CD4-positive, alpha-beta T cell treated with Interleukin-6 at 100 ng/mL for 8 hours (primary cell): ENCODE measurements at regions not wholly inside any gene's neighbourhood (a gene's known extent, or its start where the extent isn't known, plus 50 kb on each side); places are given as distances from the start of the nearest gene placed in this dataset.
"Not testable (repeated sequence)": the region's sequence is repeated elsewhere in the genome, so short reads cannot be mapped to it uniquely, and the experiment has no call there.

Experiments used
- DNase-seq: peaks from one replicate; pipeline ENCODE4 v3.0.0-alpha.2; 2020; ENCODE audit warnings: mixed read lengths, low spot score

DNA sequence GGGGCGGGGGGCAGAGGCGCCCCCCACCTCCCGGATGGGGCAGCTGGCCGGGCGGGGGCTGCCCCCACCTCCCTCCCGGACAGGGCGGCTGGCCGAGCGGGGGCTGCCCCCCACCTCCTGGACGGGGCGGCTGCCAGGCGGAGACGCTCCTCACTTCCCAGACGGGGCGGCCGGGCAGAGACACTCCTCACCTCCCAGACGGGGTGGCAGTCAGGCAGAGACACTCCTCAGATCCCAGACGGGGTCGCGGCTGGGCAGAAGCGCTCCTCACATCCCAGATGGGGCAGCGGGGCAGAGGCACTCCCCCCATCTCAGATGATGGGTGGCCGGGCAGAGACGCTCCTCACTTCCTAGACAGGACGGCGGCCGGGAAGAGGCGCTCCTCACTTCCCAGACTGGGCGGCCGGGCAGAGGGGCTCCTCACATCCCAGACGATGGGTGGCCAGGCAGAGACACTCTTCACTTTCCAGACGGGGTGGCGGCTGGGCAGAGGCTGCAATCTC, 240.1 kb downstream of the NPIPA7 start:
- DNase-seq = not testable (repeated sequence)

DNA sequence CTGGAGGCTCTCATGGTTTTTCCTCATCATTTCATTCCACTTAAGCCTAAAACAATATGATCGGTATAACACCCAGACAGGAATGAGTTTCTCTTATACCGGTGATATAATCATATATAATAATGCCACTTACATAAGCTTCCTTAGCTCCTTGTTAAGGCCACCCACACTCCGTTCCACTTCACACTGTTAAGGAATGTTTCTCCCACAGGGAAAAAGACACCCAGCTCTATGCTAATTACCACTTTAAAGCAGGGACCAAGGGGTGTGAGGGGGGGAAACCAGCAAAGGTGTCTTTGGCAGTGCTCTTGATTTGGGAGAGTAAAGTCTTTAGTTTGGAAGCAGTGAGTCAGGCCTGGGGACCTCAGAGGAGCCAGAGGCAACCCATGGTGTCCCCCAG, 245.4 kb downstream of the NPIPA7 start:
- DNase-seq = not testable (repeated sequence)

DNA sequence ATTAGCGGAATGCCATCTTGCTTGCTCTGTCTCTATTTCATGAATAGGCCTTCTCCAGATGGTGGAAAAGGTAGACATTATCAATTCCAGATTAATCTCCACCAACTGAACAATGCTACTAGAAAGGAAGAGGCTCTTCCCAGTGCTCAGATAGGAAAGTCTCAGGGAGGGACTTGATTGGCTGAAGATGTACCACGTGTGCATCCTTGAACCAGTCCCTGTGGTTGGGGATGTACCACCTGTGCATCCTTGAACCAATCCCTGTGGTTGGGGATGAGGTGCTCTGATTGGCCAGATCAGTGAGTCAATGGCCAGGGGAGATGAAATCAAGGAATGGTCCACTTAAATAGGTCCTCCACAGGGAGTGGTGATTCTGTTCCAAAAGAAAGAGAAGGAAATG, 246.2 kb downstream of the NPIPA7 start:
- not testable (repeated sequence) for DNase-seq

DNA sequence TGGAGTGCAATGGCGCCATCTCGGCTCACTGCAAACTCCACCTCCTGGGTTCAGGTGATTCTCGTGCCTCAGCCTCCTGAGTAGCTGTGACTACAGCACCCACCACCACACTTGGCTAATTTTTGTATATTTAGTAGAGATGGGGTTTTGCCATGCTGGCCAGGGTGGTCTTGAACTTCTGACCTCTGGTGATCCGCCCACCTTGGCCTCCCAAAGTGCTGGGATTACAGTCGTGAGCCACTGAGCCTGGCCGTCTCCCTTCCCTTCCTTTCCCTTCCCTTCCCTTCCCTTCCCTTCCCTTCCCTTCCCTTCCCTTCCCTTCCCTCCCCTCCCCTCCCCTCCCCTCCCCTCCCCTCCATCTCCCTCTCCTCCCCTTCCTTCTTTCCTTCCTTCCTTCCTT, 248.9 kb downstream of the NPIPA7 start:
- not testable (repeated sequence) for DNase-seq

DNA sequence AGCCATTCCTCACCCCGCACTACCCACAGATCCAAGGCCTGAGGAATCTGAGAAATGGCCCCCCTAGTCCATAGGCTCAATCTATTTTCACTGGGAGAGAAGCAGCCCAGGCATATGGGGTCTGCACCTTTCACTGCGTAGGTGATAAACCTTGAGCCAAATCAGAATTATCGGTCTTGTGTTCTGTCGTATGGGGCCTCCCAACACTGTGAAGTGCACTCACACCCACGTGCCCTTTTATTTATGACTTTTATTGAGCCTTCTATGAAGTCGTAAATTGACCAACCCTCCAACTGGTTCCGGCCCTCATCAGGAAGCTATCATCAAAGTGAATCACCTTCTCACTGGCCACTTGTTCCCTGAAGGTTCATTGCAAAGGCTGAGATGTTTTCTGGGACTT, 259.3 kb downstream of the NPIPA7 start:
- not testable (repeated sequence) for DNase-seq

DNA sequence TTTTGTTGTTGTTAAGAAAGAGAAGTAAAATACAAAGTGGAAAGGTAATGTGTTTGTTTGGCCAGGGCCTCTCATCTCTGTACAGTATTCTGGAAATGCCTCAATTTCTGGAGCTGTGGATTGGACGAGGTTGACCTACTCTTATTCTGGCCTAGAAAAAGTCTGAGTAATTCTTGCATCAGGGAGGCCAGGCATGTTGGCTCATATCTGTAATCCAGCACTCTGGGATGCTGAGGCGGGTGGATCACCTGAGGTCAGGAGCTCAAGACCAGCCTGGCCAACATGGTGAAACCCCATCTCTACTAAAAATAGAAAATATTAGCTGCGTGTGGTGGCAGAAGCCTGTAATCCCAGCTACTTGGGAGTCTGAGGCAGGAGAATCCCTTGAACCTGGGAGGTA, 259.8 kb downstream of the NPIPA7 start:
- not testable (repeated sequence) for DNase-seq

DNA sequence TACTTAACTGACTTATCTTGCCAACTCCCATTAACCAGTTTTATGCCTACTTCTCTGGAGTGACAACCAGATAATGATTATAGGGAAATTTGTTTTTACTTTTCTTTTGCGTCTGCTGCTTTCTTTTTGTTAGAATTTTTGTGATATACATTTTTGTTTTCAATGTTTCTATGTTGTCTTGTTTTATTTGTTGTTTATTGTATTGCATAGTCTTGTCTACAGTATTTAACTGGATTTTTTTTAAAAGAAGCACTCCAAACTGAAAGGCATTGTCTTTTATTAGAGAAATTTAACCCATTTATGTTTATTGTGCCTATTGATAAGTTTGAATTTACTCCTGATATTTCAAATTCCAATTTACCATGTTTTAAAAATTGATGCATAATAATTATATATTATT, 264.9 kb downstream of the NPIPA7 start:
- DNase-seq = not testable (repeated sequence)

DNA sequence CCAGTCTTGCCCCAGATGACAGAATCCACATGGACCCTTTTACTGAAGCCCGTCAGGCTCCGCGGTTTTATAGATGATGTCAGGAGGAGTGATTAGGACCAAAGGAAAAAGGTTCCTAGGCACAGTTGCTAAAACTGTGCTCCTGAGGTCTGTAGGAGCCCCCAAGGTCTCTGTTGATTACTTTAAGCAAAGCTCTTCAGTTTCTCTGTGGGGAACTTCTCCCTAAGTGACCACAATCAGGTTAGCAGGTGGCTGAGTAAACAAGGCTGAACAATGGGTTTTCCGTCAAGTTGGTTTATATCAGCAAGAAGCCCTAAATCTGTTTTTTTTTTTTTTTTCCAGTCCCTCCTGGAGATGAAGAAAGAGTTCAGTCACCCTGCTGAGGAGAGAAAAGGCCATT, 269.1 kb downstream of the NPIPA7 start:
- not testable (repeated sequence) for DNase-seq

DNA sequence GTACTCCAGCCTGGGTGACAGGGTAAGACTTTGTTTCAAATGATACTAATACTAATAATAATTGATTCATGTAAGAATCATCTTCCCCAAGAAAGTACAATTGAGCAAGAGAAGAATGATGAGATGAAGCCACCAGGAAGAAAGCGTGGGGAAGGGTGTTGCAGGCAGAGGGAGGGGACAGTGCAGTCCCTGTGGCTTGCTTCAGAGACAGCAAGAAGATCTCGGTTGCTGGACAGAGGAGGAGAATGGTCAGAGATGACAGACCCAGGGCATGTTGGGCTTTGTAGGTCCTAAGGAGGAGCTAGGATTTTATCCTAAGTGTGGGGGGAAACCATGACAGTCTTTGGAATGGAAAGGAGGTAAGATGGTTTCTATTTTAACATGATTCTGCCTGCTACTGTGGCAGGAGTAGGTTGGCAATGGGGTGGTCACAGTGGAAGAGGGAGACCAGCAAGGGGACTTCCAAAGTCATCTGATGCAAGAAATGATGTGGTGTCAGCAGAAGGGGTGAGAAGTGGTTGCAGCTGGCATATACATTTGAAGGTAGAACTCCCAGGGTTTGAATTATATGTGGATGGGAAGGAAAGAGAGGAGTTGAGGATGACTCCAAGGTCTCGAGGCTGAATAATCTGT, 293.4 kb downstream of the NPIPA7 start:
- not testable (repeated sequence) for DNase-seq

DNA sequence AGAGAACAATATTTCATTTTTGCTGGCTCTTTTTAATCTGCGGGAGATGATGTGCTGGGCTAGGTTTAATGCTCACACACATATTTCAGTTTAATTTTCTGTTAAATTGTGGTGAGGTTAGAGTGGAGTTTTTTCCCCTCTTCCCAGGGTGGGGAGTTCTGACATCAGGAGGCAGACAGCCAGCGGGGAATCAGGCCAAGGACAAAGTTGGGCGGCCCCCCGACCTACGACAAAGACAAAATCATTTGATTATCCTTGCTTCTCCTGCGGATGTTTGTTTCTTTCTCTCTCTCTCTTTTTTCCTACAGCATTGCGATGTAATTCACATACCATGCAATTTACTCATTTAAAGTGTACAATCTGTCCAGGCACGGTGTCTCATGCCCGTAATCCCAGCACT, 295.9 kb downstream of the NPIPA7 start:
- not testable (repeated sequence) for DNase-seq

DNA sequence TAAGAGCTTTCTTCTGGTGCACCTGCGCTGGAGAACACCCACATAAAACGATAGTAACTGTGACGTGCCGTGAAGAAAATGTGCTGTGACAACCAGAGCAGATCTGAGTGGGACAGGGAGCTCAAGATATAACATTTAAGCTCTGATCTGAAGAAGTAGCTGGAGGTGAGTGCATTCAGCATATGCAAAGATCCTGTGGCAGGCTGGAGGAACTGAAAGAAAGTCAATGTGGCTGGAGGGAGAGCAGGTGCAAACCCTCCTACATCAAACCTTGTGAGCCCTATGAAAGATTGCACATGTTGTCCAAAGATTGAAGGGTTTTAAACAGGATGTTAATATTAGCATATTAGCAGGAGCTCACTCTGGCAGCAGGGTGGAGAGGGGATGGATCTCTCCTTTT, 342.9 kb downstream of the NPIPA7 start:
- not testable (repeated sequence) for DNase-seq

DNA sequence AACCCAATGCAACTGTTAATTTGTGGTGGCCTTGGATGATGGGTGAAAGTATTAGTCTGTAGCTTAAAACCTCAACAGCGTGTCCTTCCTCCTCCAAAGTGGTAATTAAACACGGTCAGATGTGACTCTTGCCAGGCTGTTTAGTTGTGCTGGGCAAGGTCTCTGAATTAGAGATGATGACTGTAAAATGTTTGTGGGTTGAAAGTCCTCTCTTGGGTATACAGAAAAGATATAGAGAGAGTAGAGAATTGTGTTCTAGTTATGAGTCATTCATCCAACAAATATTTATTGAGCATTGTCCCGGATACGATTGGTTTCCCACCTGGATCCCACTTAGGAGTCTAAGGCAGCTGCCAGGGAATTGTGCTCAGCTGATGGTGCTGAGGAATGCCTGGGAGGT, 343.7 kb downstream of the NPIPA7 start:
- not testable (repeated sequence) for DNase-seq

DNA sequence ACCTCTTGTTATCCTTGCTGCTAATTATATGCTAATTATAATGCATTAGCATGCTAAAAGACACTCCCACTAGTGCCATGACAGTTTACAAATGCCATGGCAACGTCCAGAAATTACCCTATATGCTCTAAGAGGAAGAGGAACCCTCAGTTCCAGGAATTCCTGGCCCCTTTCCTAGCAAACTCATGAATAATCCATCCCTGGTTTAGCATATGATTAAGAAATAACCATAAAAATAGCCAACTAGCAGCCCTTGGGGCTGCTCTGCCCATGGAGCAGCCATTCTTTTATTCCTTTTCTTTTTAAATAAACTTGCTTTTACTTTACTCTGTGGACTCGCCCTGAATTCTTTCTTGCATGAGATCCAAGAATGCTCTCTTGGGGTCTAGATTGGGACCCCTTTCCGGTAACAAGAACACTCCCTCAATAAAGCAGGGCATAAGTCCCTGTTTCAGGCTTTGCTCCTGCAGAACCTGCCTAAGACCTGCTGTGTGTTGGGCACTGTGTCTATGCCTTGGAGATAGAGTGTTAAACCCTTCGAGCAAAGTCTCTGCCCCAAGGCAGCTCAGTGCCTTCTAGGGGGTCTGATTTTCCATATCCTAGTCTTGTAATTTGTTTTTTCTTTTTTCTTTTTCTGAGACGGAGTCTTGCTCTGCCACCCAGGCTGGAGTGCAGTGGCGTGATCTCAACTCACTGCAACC, 345.0 kb downstream of the NPIPA7 start:
- not testable (repeated sequence) for DNase-seq

DNA sequence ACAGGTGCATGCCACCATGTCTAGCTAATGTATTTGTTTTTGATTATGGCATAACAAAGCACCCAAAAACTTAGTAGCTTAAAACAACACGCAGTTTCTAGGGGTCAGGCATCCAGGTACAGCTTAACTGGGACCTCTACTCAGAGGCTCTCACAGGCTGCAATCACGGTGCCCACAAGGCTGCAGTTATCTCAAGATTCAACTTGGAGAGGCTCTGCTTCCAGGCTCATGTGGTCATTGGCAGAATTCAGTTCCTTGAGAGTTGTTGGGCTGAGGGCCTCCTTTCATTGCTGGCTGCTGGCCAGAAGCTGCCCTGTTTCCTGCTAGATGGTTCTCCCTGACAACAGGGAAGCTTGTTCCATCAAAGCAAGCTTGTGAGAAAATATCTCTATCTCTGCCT, 348.1 kb downstream of the NPIPA7 start:
- DNase-seq = not testable (repeated sequence)

DNA sequence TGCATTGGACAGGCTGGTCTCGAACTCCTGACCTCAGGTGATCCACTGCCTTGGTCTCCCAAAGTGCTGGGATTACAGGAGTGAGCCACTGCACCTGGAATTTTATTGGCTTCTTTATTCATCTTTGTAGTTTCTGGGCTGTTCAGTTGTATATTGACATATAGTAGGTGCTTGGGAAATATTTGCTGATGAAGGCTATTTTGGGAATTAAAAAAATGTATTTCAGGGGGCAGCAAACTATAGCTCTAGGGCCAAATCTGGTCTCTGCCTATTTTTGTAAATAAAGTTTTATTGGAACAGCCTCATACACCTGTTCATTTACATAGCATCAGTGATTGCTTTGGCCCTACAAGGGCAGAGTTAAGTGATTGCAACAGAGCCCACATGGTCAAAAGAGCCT, 363.6 kb downstream of the NPIPA7 start:
- not testable (repeated sequence) for DNase-seq

DNA sequence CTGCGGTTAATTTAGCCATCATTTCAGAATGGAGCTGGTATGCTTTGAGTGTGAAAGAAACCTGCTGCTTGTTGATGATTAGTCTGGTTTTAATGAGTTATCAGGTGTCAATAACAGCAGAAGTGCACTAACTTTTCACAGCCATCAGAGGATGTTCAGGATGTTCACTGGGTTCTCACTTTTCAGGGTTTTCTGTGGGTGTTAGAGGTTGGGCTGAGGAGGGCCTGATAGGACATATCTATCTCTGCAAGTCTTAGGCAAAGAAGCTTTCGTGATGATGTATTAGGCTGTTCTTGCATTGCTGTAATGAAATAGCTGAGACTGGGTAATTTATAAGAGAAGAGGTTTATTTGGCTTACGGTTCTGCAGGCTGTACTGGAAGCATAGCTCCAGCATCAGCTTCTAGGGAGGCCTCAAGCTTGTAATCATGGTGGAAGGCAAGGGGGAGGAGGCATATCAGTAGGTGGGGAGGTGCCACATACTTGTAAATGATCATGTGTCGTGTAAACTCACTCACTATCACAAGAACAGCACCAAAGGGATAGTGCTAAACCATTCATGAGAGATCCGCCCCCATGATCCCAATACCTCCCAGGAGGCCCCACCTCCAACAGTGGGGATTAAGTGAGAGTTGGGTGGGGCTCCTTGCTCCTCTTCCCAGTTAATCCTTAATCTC, 376.2 kb downstream of the NPIPA7 start:
- DNase-seq = not testable (repeated sequence)

DNA sequence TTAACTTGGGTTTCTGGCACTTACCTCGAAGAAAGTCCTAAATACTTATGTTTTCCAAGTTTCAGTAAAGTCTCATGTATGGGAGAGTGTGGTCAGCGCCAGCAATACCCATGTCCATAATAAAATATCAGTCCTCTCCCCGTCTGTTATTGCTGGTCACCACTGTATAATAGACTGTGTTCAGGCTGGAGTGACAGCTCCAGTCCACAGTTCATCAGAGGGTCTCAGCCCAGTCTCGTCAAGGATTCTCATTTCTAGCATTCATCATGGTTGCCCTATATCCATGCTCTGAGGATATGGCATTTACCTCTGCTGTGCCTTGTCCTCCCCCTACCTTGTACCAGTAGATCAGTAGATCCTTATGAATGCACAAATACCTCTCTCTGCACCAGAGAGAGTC, 384.5 kb downstream of the NPIPA7 start:
- no peak for DNase-seq

DNA sequence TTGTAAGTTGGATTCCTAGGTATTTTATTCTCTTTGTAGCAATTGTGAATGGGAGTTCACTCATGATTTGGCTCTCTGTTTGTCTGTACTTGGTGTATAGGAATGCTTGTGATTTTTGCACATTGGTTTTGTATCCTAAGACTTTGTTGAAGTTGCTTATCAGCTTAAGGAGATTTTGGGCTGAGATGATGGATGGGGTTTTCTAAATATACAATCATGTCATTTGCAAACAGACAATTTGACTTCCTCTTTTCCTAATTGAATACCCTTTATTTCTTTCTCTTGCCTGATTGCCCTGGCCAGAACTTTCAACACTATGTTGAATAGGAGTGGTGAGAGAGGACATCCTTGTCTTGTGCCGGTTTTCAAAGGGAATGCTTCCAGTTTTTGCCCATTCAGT, 391.8 kb downstream of the NPIPA7 start:
- not testable (repeated sequence) for DNase-seq

DNA sequence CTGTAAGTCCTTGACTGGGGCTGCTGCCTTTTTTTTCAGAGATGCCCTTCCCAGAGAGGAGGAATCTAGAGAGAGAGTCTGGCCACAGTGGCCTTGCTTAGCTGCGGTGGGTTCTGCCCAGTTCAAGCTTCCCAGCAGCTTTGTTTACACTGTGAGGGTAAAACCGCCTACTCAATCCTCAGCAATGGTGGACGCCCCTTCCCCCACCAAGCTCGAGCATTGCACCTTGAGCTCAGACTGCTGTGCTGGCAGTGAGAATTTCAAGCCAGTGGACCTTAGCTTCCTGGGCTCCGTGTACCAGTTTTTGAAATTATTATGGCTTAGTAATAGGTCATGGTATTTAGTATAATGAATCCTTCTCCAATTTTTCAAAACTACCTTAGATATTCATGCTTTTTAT, 395.4 kb downstream of the NPIPA7 start:
- no peak for DNase-seq

DNA sequence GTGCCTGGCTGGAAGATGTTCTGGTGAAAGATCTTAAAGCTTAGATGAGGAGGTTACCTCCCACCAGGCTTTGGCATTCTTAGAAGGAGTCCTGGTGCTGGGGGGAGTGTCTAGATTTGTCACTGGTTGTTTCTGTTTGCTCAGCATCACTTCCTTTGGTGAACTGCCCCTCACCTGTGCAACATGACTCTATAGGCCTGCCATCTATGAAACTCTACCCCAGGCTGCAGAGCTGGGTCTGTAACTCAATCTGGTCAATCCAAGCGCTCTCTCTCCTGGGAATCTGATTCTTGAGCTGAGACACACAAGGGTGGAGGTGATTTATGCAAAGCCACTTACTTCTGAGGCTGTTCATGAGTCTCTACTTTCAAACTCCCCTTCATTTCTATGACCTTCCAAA, 399.4 kb downstream of the NPIPA7 start:
- no peak for DNase-seq

DNA sequence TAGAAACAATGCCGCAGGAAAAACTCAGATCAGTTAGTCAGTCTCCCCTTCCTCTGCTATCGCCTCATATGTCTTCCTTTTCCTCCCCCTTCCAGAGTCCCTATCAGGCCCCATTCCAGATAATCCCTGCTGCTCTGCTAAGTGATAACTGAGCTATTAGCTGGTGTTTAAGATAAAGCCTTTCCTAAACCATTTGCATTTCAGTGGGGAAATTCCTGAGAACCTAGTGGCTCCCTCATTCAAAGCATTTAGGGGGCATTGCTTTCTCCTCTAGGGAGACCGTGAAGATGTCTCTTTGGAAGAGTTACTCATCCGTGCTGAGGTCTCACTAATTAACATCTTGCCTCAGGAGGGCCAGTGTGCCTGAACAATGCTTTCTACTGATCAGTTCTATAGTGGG, 401.6 kb downstream of the NPIPA7 start:
- DNase-seq = no peak

DNA sequence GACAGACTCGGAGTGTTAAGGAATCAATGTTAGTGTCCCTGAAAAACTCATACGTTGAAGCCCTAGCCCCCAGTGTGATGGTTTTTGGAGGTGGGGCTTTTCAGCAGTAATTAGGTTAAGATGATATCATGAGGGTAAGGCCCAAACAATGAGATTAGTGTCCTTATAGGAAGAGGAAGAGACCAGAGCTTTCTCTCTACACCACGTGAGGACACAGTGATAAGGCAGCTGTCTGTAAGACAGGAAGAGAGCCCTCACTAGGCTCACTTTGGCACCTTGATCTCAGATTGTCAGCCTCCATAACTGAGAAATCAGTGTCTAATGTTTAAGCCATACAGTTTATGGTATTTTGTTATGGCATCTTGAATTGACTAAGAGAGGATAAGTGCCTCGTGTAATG, 403.2 kb downstream of the NPIPA7 start:
- DNase-seq = no peak

DNA sequence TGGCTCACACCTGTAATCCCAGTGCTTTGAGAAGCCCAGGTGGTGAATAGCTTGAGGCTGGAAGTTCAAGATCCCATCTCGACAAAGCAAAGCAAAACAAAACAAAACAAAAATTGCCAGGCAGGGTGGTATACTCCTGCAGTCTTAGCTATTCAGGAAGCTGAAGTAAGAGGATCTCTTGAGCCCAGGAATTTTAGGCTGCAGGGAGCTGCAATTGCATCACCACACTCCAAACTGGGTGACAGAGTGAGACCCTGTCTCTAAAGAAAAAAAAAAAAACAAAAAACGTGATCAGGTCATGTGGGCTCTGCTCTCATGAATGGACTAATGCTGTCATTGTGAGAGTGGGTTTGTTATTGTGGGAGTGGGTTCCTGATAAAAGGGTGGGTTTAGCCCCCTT, 409.1 kb downstream of the NPIPA7 start:
- no peak for DNase-seq
